ENCODE measurements at regions not wholly inside any gene's neighbourhood (a gene's known extent, or its start where the extent isn't known, plus 50 kb on each side); places are given as distances from the start of the nearest gene placed in this dataset.

DNA sequence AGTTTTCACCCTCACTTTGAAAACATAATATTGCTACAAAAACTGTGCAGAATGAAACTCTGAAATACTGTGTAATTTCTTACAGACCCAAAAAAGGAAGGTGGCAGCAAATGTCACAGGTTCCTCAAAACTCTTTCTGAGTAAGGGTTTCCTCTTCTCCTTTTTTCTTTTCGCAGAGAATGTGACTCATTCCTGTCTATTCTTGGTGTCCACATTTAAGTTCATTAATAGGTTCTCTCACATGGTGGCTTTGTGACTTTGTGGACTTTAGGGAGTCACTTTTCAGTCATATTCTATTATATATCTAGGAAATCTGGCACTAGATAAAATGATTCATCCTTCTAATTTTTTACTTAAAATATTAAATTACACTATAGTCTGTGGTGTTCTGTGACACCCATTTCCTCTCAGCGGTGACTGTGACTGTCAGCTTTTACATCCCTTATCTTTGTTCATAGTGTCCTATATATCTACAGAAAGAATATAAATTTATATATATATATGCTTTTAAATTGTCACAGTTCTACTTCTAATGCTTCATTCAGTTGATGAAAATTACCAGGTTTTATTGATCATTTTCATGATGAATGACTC, 126.8 kb upstream of the HCRTR2 start:
- TF ChIP-seq, protein P1, sequence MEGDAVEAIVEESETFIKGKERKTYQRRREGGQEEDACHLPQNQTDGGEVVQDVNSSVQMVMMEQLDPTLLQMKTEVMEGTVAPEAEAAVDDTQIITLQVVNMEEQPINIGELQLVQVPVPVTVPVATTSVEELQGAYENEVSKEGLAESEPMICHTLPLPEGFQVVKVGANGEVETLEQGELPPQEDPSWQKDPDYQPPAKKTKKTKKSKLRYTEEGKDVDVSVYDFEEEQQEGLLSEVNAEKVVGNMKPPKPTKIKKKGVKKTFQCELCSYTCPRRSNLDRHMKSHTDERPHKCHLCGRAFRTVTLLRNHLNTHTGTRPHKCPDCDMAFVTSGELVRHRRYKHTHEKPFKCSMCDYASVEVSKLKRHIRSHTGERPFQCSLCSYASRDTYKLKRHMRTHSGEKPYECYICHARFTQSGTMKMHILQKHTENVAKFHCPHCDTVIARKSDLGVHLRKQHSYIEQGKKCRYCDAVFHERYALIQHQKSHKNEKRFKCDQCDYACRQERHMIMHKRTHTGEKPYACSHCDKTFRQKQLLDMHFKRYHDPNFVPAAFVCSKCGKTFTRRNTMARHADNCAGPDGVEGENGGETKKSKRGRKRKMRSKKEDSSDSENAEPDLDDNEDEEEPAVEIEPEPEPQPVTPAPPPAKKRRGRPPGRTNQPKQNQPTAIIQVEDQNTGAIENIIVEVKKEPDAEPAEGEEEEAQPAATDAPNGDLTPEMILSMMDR (IDR thresholded peaks at IDR 0.05; ENCODE audit: low read length), result no peak
- TF ChIP-seq EZH2 (optimal IDR thresholded peaks at IDR 0.05; ENCODE audit: low read depth, low read length), result no peak
